HCT116 (cell line): ENCODE measurements at regions not wholly inside any gene's neighbourhood (a gene's known extent, or its start where the extent isn't known, plus 50 kb on each side); places are given as distances from the start of the nearest gene placed in this dataset.

Experiments used
- ATAC-seq: fragments of 200-7000 bp; cut with Tn5 transposase; 2 replicates; pipeline ENCODE4 v1.9.1; 2020; ENCODE audit warnings: mild to moderate bottlenecking, moderate library complexity
- BruUV-seq: library from RNA; stranded (reverse); fragments of 400-500 nt; replicated peaks from 2 replicates; lab custom pipeline; 2021; lab: Mats Ljungman, UMichigan
- CTCF ChIA-PET: fragments of 300-600 bp; sonication (Branson Sonifier 250); formaldehyde crosslinking; loops from one replicate; lab custom pipeline; 2021; ENCODE audit warnings: antibody characterized with exemption; lab: Charles Lee
- POLR2A ChIA-PET: fragments of 300-600, 350-600 bp; sonication (Branson Sonifier 250); formaldehyde crosslinking; loops from one replicate; lab custom pipeline; 2021; ENCODE audit warnings: antibody characterized with exemption; lab: Charles Lee
- RAD21 ChIA-PET, 2 experiments: fragments of 300-600 bp; sonication (Branson Sonifier 250); formaldehyde crosslinking; loops; one replicate each; lab custom pipeline; 2023; ENCODE audit warnings: low total read pairs in 2 of 2; ENCODE audit not compliant: uncharacterized antibody in 2 of 2, unreplicated experiment in 2 of 2, low non-redundant PET in 1 of 2; lab: Charles Lee
- DNase-seq: peaks from one replicate; pipeline ENCODE4 v3.0.0-alpha.2; 2010; ENCODE audit warnings: low read depth, low spot score
- H2AFZ ChIP-seq: fragments of 200-600 bp; shearing (Covaris generic), sonication (generic); 2 replicates; pipeline ENCODE4 v1.6.1; 2017; ENCODE audit warnings: low read depth, mixed run types, mixed read lengths, antibody characterized with exemption, low read length; ENCODE audit not compliant: poor library complexity, severe bottlenecking
- H3K27ac ChIP-seq: 2 replicates; pipeline ENCODE4 v1.5.1; 2012; ENCODE audit warnings: low read depth, low read length
- H3K27me3 ChIP-seq: fragments of 200-600 bp; sonication (generic); 2 replicates; pipeline ENCODE4 v1.6.1; 2016; ENCODE audit warnings: mixed run types, low read length, mixed read lengths; ENCODE audit not compliant: insufficient read depth
- H3K36me3 ChIP-seq, 2 experiments: fragments of 200-500 bp in 1 of 2; fragments of 200-600 bp in 1 of 2; sonication (Bioruptor generic) in 1 of 2; sonication (generic) in 1 of 2; 2 replicates each; pipeline versions ENCODE4 v1.5.1 to v1.6.1; 2014 to 2016; ENCODE audit warnings: low read length in 2 of 2, inconsistent platforms in 1 of 2, mixed read lengths in 1 of 2, mixed run types in 1 of 2; ENCODE audit not compliant: insufficient read depth in 2 of 2, control insufficient read depth in 1 of 2
- H3K4me1 ChIP-seq, 2 experiments: fragments of 200-600 bp in 1 of 2; sonication (generic) in 1 of 2; 2 replicates each; pipeline versions ENCODE4 v1.5.1 to v1.6.1; 2012 to 2017; ENCODE audit warnings: low read length in 2 of 2, inconsistent platforms in 1 of 2, mild to moderate bottlenecking in 1 of 2, mixed read lengths in 1 of 2, mixed run types in 1 of 2, moderate library complexity in 1 of 2; ENCODE audit not compliant: insufficient read depth in 2 of 2, control insufficient read depth in 1 of 2
- H3K4me2 ChIP-seq: fragments of 200-600 bp; sonication (generic); 2 replicates; pipeline ENCODE4 v1.6.1; 2017; ENCODE audit warnings: mixed run types, low read length, mixed read lengths
- H3K4me3 ChIP-seq, 2 experiments: fragments of 200-600 bp in 1 of 2; sonication (generic) in 1 of 2; replicated peaks in 1 of 2; 2 replicates each; pipeline ENCODE4 v1.5.1; 2011 to 2016; ENCODE audit warnings: low read length in 2 of 2, control low read depth in 1 of 2, low read depth in 1 of 2, mild to moderate bottlenecking in 1 of 2, mixed read lengths in 1 of 2, mixed run types in 1 of 2
- H3K79me2 ChIP-seq: fragments of 200-600 bp; sonication (generic); 2 replicates; pipeline ENCODE4 v1.6.1; 2017; ENCODE audit warnings: mild to moderate bottlenecking, mixed run types, low read length, moderate library complexity, mixed read lengths; ENCODE audit not compliant: insufficient read depth
- H3K9ac ChIP-seq: fragments of 200-600 bp; sonication (generic); 2 replicates; pipeline ENCODE4 v1.6.1; 2016; ENCODE audit warnings: low read length, mixed read lengths
- H3K9me2 ChIP-seq: fragments of 200-600 bp; sonication (generic), shearing (Covaris generic); 2 replicates; pipeline ENCODE4 v1.6.1; 2017; ENCODE audit warnings: mixed run types, mild to moderate bottlenecking, moderate library complexity; ENCODE audit not compliant: insufficient read depth
- H3K9me3 ChIP-seq, 2 experiments: fragments of 200-500 bp in 1 of 2; fragments of 200-600 bp in 1 of 2; sonication (Bioruptor generic) in 1 of 2; sonication (generic) in 1 of 2; 2 replicates each; pipeline ENCODE4 v1.6.1; 2014 to 2017; ENCODE audit warnings: low read length in 2 of 2, mixed read lengths in 2 of 2, inconsistent platforms in 1 of 2, low read depth in 1 of 2, mild to moderate bottlenecking in 1 of 2, mixed run types in 1 of 2, moderate library complexity in 1 of 2; ENCODE audit not compliant: control insufficient read depth in 1 of 2, insufficient read depth in 1 of 2
- H4K20me1 ChIP-seq: fragments of 200-600 bp; sonication (generic), shearing (Covaris generic); 2 replicates; pipeline ENCODE4 v1.6.1; 2017; ENCODE audit warnings: mixed run types, mild to moderate bottlenecking, moderate library complexity; ENCODE audit not compliant: insufficient read depth
- ATF3 ChIP-seq: IDR thresholded peaks from 2 replicates; pipeline ENCODE4 v1.6.1; 2012
- CEBPB ChIP-seq: IDR thresholded peaks from 2 replicates; pipeline ENCODE4 v1.6.1; 2012; ENCODE audit warnings: low read depth
- CTCF ChIP-seq, 3 experiments: fragments of 200-600 bp in 1 of 3; sonication (generic) in 1 of 3; IDR thresholded peaks in 2 of 3; conservative IDR thresholded peaks in 1 of 3; 2 replicates each; pipeline ENCODE4 v1.5.1; 2012 to 2017; ENCODE audit warnings: low read depth in 2 of 3, low read length in 2 of 3, antibody characterized with exemption in 1 of 3, borderline replicate concordance in 1 of 3, control low read depth in 1 of 3, mild to moderate bottlenecking in 1 of 3, mixed read lengths in 1 of 3, mixed run types in 1 of 3, moderate library complexity in 1 of 3; ENCODE audit not compliant: insufficient read depth in 1 of 3
- JUND ChIP-seq: IDR thresholded peaks from 2 replicates; pipeline ENCODE4 v1.6.1; 2012
- RAD21 ChIP-seq: IDR thresholded peaks from 2 replicates; pipeline ENCODE4 v1.6.1; 2012; ENCODE audit warnings: low read depth, mild to moderate bottlenecking
- SP1 ChIP-seq: IDR thresholded peaks from 2 replicates; pipeline ENCODE4 v1.6.1; 2012; ENCODE audit warnings: low read depth
- YY1 ChIP-seq: IDR thresholded peaks from 2 replicates; pipeline ENCODE4 v1.6.1; 2011; ENCODE audit warnings: low read length, low read depth, moderate library complexity, mild to moderate bottlenecking; ENCODE audit not compliant: insufficient replicate concordance; ENCODE audit errors: extremely low read depth
- ZBTB33 ChIP-seq: IDR thresholded peaks from 2 replicates; pipeline ENCODE4 v1.6.1; 2011; ENCODE audit warnings: mild to moderate bottlenecking, low read length, moderate library complexity; ENCODE audit not compliant: insufficient replicate concordance; ENCODE audit errors: extremely low read depth
- intact Hi-C: fragments of 100-400 bp; cut with micrococcal nuclease; formaldehyde crosslinking; loops from 2 replicates; pipeline ENCODE4 v1.10.0; 2022

GRCh38 chr2:122023059-122023864 lies 267.8 kb downstream of the TSN start (continued):
- TF ChIP-seq ZBTB33 (no peak), CTCF (IDR thresholded peaks at IDR 0.05 in 2 of 3, conservative IDR thresholded peaks at IDR 0.05 in 1 of 3; ENCODE audit: borderline replicate concordance in 1 of 3, insufficient read depth in 1 of 3, low read depth in 2 of 3, low read length in 2 of 3) (no peak)

- Histone ChIP-seq H3K4me1 (no peaks in the 10 kb centered on the region), H3K9ac (no peak overlapping the region), H3K27ac (no peak overlapping the region), H3K9me3 (no peaks in the 10 kb centered on the region), H3K4me2 (no peak overlapping the region), H4K20me1 (no peaks in the 10 kb centered on the region), H3K27me3 (no peaks in the 10 kb centered on the region), H3K79me2 (no peaks in the 10 kb centered on the region), H3K4me3 (no peak overlapping the region), H3K9me2 (no peaks in the 10 kb centered on the region), H2AFZ (no peak overlapping the region), H3K36me3 (no peaks in the 10 kb centered on the region)
- RAD21 ChIA-PET: no interaction called here
- no TSS peak for BruUV-seq
- CTCF ChIA-PET: no interaction called here
- POLR2A ChIA-PET: no interaction called here
- intact Hi-C loops: no loop called here
- DNase-seq (no peak), ATAC-seq (no peak)
- TF ChIP-seq ZBTB33 (no peak), YY1 (no peak), RAD21 (no peak), ATF3 (no peak), JUND (no peak), CEBPB (no peak), CTCF (IDR thresholded peaks at IDR 0.05 in 2 of 3, conservative IDR thresholded peaks at IDR 0.05 in 1 of 3; ENCODE audit: borderline replicate concordance in 1 of 3, insufficient read depth in 1 of 3, low read depth in 2 of 3, low read length in 2 of 3) (no peak), SP1 (no peak)
Observed at GRCh38 chr2:122027510-122028217, 272.2 kb downstream of the TSN start.
